HepG2 (cell line): ENCODE measurements at regions not wholly inside any gene's neighbourhood (a gene's known extent, or its start where the extent isn't known, plus 50 kb on each side); places are given as distances from the start of the nearest gene placed in this dataset.

Experiments
- ELF4 ChIP-seq: sonication (generic); formaldehyde crosslinking; IDR thresholded peaks from 2 replicates; pipeline ENCODE4 v1.5.0; 2020; ENCODE audit warnings: missing genetic modification reagents, mild to moderate bottlenecking, moderate library complexity, borderline replicate concordance
- NFRKB ChIP-seq: fragments of 450-650 bp; IDR thresholded peaks from 2 replicates; pipeline ENCODE4 v1.6.1; 2017
- ZNF20 ChIP-seq: sonication (generic); formaldehyde crosslinking; IDR thresholded peaks from 2 replicates; pipeline ENCODE4 v1.4.0; 2020; ENCODE audit warnings: mild to moderate bottlenecking, moderate library complexity, missing genetic modification reagents
- ZNF589 ChIP-seq: sonication (generic); formaldehyde crosslinking; conservative IDR thresholded peaks from 2 replicates; pipeline ENCODE4 v1.8.0; 2022; ENCODE audit warnings: mild to moderate bottlenecking, moderate library complexity, missing genetic modification reagents
- ZNF747 ChIP-seq: sonication (generic); formaldehyde crosslinking; IDR thresholded peaks from 2 replicates; pipeline ENCODE4 v1.8.1; 2023; ENCODE audit warnings: missing genetic modification reagents, mild to moderate bottlenecking, borderline replicate concordance
- TF ChIP-seq, protein P1 (sequence below): sonication (generic); formaldehyde crosslinking; conservative IDR thresholded peaks from 2 replicates; pipeline ENCODE4 v1.4.0; 2020; ENCODE audit warnings: missing genetic modification reagents
- TF ChIP-seq, protein P2 (sequence below): sonication (generic); formaldehyde crosslinking; IDR thresholded peaks from 2 replicates; pipeline ENCODE4 v1.5.0; 2020; ENCODE audit warnings: mild to moderate bottlenecking, missing genetic modification reagents, moderate library complexity

- TF ChIP-seq ELF4 (CRISPR knock-in tag) = no peak
- TF ChIP-seq ZNF747 (CRISPR knock-in tag) = no peak
- TF ChIP-seq, protein P1, sequence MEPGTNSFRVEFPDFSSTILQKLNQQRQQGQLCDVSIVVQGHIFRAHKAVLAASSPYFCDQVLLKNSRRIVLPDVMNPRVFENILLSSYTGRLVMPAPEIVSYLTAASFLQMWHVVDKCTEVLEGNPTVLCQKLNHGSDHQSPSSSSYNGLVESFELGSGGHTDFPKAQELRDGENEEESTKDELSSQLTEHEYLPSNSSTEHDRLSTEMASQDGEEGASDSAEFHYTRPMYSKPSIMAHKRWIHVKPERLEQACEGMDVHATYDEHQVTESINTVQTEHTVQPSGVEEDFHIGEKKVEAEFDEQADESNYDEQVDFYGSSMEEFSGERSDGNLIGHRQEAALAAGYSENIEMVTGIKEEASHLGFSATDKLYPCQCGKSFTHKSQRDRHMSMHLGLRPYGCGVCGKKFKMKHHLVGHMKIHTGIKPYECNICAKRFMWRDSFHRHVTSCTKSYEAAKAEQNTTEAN (CRISPR knock-in tag) = no peak
- no peak for TF ChIP-seq ZNF20 (CRISPR knock-in tag)
- TF ChIP-seq NFRKB = no peak
- no peak for TF ChIP-seq ZNF589 (CRISPR knock-in tag)
- TF ChIP-seq, protein P2, sequence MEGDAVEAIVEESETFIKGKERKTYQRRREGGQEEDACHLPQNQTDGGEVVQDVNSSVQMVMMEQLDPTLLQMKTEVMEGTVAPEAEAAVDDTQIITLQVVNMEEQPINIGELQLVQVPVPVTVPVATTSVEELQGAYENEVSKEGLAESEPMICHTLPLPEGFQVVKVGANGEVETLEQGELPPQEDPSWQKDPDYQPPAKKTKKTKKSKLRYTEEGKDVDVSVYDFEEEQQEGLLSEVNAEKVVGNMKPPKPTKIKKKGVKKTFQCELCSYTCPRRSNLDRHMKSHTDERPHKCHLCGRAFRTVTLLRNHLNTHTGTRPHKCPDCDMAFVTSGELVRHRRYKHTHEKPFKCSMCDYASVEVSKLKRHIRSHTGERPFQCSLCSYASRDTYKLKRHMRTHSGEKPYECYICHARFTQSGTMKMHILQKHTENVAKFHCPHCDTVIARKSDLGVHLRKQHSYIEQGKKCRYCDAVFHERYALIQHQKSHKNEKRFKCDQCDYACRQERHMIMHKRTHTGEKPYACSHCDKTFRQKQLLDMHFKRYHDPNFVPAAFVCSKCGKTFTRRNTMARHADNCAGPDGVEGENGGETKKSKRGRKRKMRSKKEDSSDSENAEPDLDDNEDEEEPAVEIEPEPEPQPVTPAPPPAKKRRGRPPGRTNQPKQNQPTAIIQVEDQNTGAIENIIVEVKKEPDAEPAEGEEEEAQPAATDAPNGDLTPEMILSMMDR = no peak
These were observed 124.0 kb upstream of the NLRP1 start for GRCh38 chr17:5708344-5708743.
